Mesendoderm (in vitro differentiated cells): ENCODE measurements at regions not wholly inside any gene's neighbourhood (a gene's known extent, or its start where the extent isn't known, plus 50 kb on each side); places are given as distances from the start of the nearest gene placed in this dataset.

Experiments used
- DNase-seq: peaks from one replicate; pipeline ENCODE4 v3.0.0; 2013
- H2AK5ac ChIP-seq: 2 replicates; pipeline ENCODE4 v1.6.1; 2013; ENCODE audit warnings: low read length, inconsistent platforms
- H2BK120ac ChIP-seq: 2 replicates; pipeline ENCODE4 v1.6.1; 2013; ENCODE audit warnings: low read depth, mild to moderate bottlenecking, low read length, moderate library complexity, mixed read lengths
- H2BK15ac ChIP-seq: replicated peaks from 2 replicates; pipeline ENCODE4 v1.6.1; 2013; ENCODE audit warnings: low read depth, mild to moderate bottlenecking, moderate library complexity
- H2BK5ac ChIP-seq: 2 replicates; pipeline ENCODE4 v1.6.1; 2013; ENCODE audit warnings: low read length, inconsistent platforms
- H3K18ac ChIP-seq: 2 replicates; pipeline ENCODE4 v1.6.1; 2013; ENCODE audit warnings: mild to moderate bottlenecking, low read length, mixed read lengths
- H3K23ac ChIP-seq: one replicate; pipeline ENCODE4 v1.6.1; 2013; ENCODE audit warnings: low read length
- H3K27ac ChIP-seq: 2 replicates; pipeline ENCODE4 v1.5.1; 2013; ENCODE audit warnings: low read depth, mild to moderate bottlenecking, inconsistent platforms, low read length, moderate library complexity
- H3K27me3 ChIP-seq: 2 replicates; pipeline ENCODE4 v1.6.1; 2013; ENCODE audit warnings: low read length, control low read depth, mild to moderate bottlenecking, inconsistent platforms; ENCODE audit not compliant: insufficient read depth, poor library complexity
- H3K36me3 ChIP-seq: 2 replicates; pipeline ENCODE4 v1.6.1; 2013; ENCODE audit warnings: low read length, inconsistent platforms; ENCODE audit not compliant: control insufficient read depth, insufficient read depth
- H3K4ac ChIP-seq: one replicate; pipeline ENCODE4 v1.6.1; 2013; ENCODE audit warnings: low read depth, mild to moderate bottlenecking, low read length, moderate library complexity
- H3K4me1 ChIP-seq: 2 replicates; pipeline ENCODE4 v1.6.1; 2013; ENCODE audit warnings: low read depth, low read length, inconsistent platforms; ENCODE audit not compliant: control insufficient read depth
- H3K4me2 ChIP-seq: 2 replicates; pipeline ENCODE4 v1.6.1; 2013; ENCODE audit warnings: low read length
- H3K4me3 ChIP-seq: 2 replicates; pipeline ENCODE4 v1.5.1; 2013; ENCODE audit warnings: mild to moderate bottlenecking, low read length
- H3K56ac ChIP-seq: one replicate; pipeline ENCODE4 v1.6.1; 2013; ENCODE audit warnings: low read length
- H3K79me1 ChIP-seq: 2 replicates; pipeline ENCODE4 v1.6.1; 2013; ENCODE audit warnings: low read length, inconsistent platforms
- H3K79me2 ChIP-seq: 2 replicates; pipeline ENCODE4 v1.6.1; 2013; ENCODE audit warnings: mild to moderate bottlenecking, low read length; ENCODE audit not compliant: control insufficient read depth, insufficient read depth
- H3K9ac ChIP-seq: 2 replicates; pipeline ENCODE4 v1.6.1; 2013; ENCODE audit warnings: low read length, inconsistent platforms
- H4K5ac ChIP-seq: one replicate; pipeline ENCODE4 v1.6.1; 2013; ENCODE audit warnings: low read length
- H4K8ac ChIP-seq: one replicate; pipeline ENCODE4 v1.6.1; 2013; ENCODE audit warnings: low read depth, mild to moderate bottlenecking, control low read depth, low read length, moderate library complexity
- WGBS: extraction: QIAGEN DNeasy Blood & Tissue Kit; methylation state at CpG from one replicate; pipeline ENCODE4 v1.1.7; 2013; ENCODE audit warnings: low lambda C conversion rate, missing lambda C conversion rate; ENCODE audit not compliant: insufficient coverage; ENCODE audit errors: extremely low coverage; 5-methylcytosine and 5-hydroxymethylcytosine counted together

GRCh38 chr2:235320326-235320725 is 173.5 kb upstream of the AGAP1 start:
- no peak overlapping the region for H3K23ac ChIP-seq
- no CpG with 5 or more reads among the region's 9 CpGs for WGBS
- no peak overlapping the region for H3K4me2 ChIP-seq
- H3K79me1 ChIP-seq: no peaks in the 10 kb centered on the region
- no peaks in the 10 kb centered on the region for H3K79me2 ChIP-seq
- H3K18ac ChIP-seq: no peak overlapping the region
- H2AK5ac ChIP-seq: no peak overlapping the region
- no peaks in the 10 kb centered on the region for H3K36me3 ChIP-seq
- no peak overlapping the region for H3K4ac ChIP-seq
- H3K9ac ChIP-seq: no peak overlapping the region
- no peak overlapping the region for H3K4me3 ChIP-seq
- H2BK15ac ChIP-seq: no peak overlapping the region
- no peak overlapping the region for H2BK120ac ChIP-seq
- DNase-seq: no peak
- no peak overlapping the region for H4K5ac ChIP-seq
- no peaks in the 10 kb centered on the region for H3K27me3 ChIP-seq
- H3K27ac ChIP-seq: no peak overlapping the region
- peaks cover 4% of the 10 kb centered on the region for H3K4me1 ChIP-seq
- H3K56ac ChIP-seq: no peak overlapping the region
- no peak overlapping the region for H2BK5ac ChIP-seq
- no peak overlapping the region for H4K8ac ChIP-seq

- Histone ChIP-seq H3K4ac (no peak overlapping the region), H3K23ac (no peak overlapping the region), H3K79me1 (no peaks in the 10 kb centered on the region), H3K36me3 (no peaks in the 10 kb centered on the region), H4K5ac (no peak overlapping the region), H3K27me3 (no peaks in the 10 kb centered on the region), H2AK5ac (no peak overlapping the region), H3K9ac (no peak overlapping the region), H3K4me1 (peaks cover 4% of the 10 kb centered on the region), H2BK5ac (no peak overlapping the region), H3K4me2 (no peak overlapping the region), H3K4me3 (no peak overlapping the region), H3K79me2 (no peaks in the 10 kb centered on the region), H3K18ac (no peak overlapping the region), H2BK15ac (no peak overlapping the region), H3K56ac (no peak overlapping the region), H4K8ac (no peak overlapping the region), H2BK120ac (no peak overlapping the region), H3K27ac (no peak overlapping the region)
- DNase-seq: peak; percentile 42
- WGBS: no CpG with 5 or more reads among the region's 9 CpGs
These were observed 169.5 kb upstream of the AGAP1 start for GRCh38 chr2:235324324-235324723.

GRCh38 chr2:235325151-235325550 is 168.7 kb upstream of the AGAP1 start:
- Histone ChIP-seq H3K4ac (no peak overlapping the region), H3K23ac (no peak overlapping the region), H3K56ac (no peak overlapping the region), H2BK15ac (no peak overlapping the region), H2BK5ac (no peak overlapping the region), H3K4me2 (no peak overlapping the region), H3K4me1 (peaks cover 4% of the 10 kb centered on the region), H4K8ac (no peak overlapping the region), H2AK5ac (no peak overlapping the region), H4K5ac (no peak overlapping the region), H3K79me1 (no peaks in the 10 kb centered on the region), H3K27ac (no peak overlapping the region), H3K79me2 (no peaks in the 10 kb centered on the region), H2BK120ac (no peak overlapping the region), H3K4me3 (no peak overlapping the region), H3K18ac (no peak overlapping the region), H3K27me3 (no peaks in the 10 kb centered on the region), H3K9ac (no peak overlapping the region), H3K36me3 (no peaks in the 10 kb centered on the region)
- peak; percentile 62 for DNase-seq
- WGBS: no CpG with 5 or more reads among the region's 6 CpGs

- no peaks in the 10 kb centered on the region for H3K79me1 ChIP-seq
- H2BK120ac ChIP-seq: no peak overlapping the region
- no peak overlapping the region for H3K56ac ChIP-seq
- WGBS: no CpG with 5 or more reads among the region's 1 CpG
- no peak overlapping the region for H4K8ac ChIP-seq
- H3K27me3 ChIP-seq: no peaks in the 10 kb centered on the region
- no peak overlapping the region for H3K4ac ChIP-seq
- H2AK5ac ChIP-seq: no peak overlapping the region
- DNase-seq: no peak
- no peak overlapping the region for H3K27ac ChIP-seq
- H3K4me2 ChIP-seq: no peak overlapping the region
- no peak overlapping the region for H3K4me3 ChIP-seq
- H3K79me2 ChIP-seq: no peaks in the 10 kb centered on the region
- H2BK15ac ChIP-seq: no peak overlapping the region
- no peak overlapping the region for H2BK5ac ChIP-seq
- H3K36me3 ChIP-seq: no peaks in the 10 kb centered on the region
- no peak overlapping the region for H3K23ac ChIP-seq
- H4K5ac ChIP-seq: no peak overlapping the region
- no peak overlapping the region for H3K18ac ChIP-seq
- H3K9ac ChIP-seq: no peak overlapping the region
- peaks cover 4% of the 10 kb centered on the region for H3K4me1 ChIP-seq
These were observed 164.9 kb upstream of the AGAP1 start for GRCh38 chr2:235328991-235329390.

GRCh38 chr2:235330775-235331451 is 162.9 kb upstream of the AGAP1 start:
- Histone ChIP-seq H2BK120ac (no peak overlapping the region), H3K56ac (no peak overlapping the region), H4K5ac (no peak overlapping the region), H3K79me1 (no peaks in the 10 kb centered on the region), H2BK5ac (no peak overlapping the region), H3K4ac (no peak overlapping the region), H3K4me2 (no peak overlapping the region), H3K36me3 (no peaks in the 10 kb centered on the region), H2AK5ac (no peak overlapping the region), H3K4me3 (no peak overlapping the region), H3K23ac (no peak overlapping the region), H3K4me1 (no peaks in the 10 kb centered on the region), H3K27ac (no peak overlapping the region), H4K8ac (no peak overlapping the region), H3K27me3 (no peaks in the 10 kb centered on the region), H3K18ac (no peak overlapping the region), H2BK15ac (no peak overlapping the region), H3K9ac (no peak overlapping the region), H3K79me2 (no peaks in the 10 kb centered on the region)
- WGBS: no CpG with 5 or more reads among the region's 11 CpGs
- DNase-seq: no peak
